GM23338 (cell line): ENCODE measurements at regions not wholly inside any gene's neighbourhood (a gene's known extent, or its start where the extent isn't known, plus 50 kb on each side); places are given as distances from the start of the nearest gene placed in this dataset.

Experiments
- ATAC-seq: fragments of 200-7000 bp; cut with Tn5 transposase; 3 replicates; pipeline ENCODE4 v1.9.1; 2020
- DNase-seq: peaks from one replicate; pipeline ENCODE4 v3.0.0-alpha.2; 2015; ENCODE audit warnings: low spot score
- H2AFZ ChIP-seq: fragments of 200-600 bp; sonication (generic); 2 replicates; pipeline ENCODE4 v1.8.0; 2016; ENCODE audit warnings: antibody characterized with exemption, mild to moderate bottlenecking, moderate library complexity
- H3F3A ChIP-seq: fragments of 200-600 bp; sonication (generic); replicated peaks from 2 replicates; pipeline ENCODE4 v1.8.0; 2017; ENCODE audit warnings: antibody characterized with exemption, mixed run types, low read depth
- H3K27ac ChIP-seq: fragments of 200-600 bp; sonication (generic); 2 replicates; pipeline ENCODE4 v1.6.1; 2016; ENCODE audit warnings: low read depth
- H3K27me3 ChIP-seq: fragments of 200-600 bp; sonication (generic); 2 replicates; pipeline ENCODE4 v1.8.0; 2016; ENCODE audit warnings: mild to moderate bottlenecking, mixed run types, moderate library complexity; ENCODE audit not compliant: insufficient read depth
- H3K36me3 ChIP-seq: fragments of 200-600 bp; sonication (generic); 2 replicates; pipeline ENCODE4 v1.8.0; 2016; ENCODE audit warnings: mild to moderate bottlenecking; ENCODE audit not compliant: insufficient read depth
- H3K4me1 ChIP-seq: fragments of 200-600 bp; sonication (generic); 2 replicates; pipeline ENCODE4 v1.8.0; 2016; ENCODE audit warnings: mild to moderate bottlenecking, moderate library complexity; ENCODE audit not compliant: insufficient read depth
- H3K4me2 ChIP-seq: fragments of 200-600 bp; sonication (generic); 2 replicates; pipeline ENCODE4 v1.7.1; 2017; ENCODE audit warnings: mixed run types
- H3K4me3 ChIP-seq: fragments of 200-600 bp; sonication (generic); 2 replicates; pipeline ENCODE4 v1.6.1; 2016; ENCODE audit warnings: mixed run types
- H3K79me2 ChIP-seq: fragments of 200-600 bp; sonication (generic); replicated peaks from 2 replicates; pipeline ENCODE4 v1.8.0; 2017; ENCODE audit warnings: mild to moderate bottlenecking; ENCODE audit not compliant: insufficient read depth
- H3K9me2 ChIP-seq: fragments of 200-600 bp; sonication (generic); 2 replicates; pipeline ENCODE4 v1.8.0; 2017; ENCODE audit not compliant: insufficient read depth
- H4K20me1 ChIP-seq: fragments of 200-600 bp; sonication (generic); replicated peaks from 2 replicates; pipeline ENCODE4 v1.8.0; 2017; ENCODE audit warnings: mild to moderate bottlenecking; ENCODE audit not compliant: insufficient read depth
- H3K27ac Mint-ChIP-seq: 2 replicates; pipeline ENCODE4 v1.8.0; 2020; ENCODE audit warnings: inconsistent platforms, mild to moderate bottlenecking, moderate library complexity, mixed read lengths
- H3K27me3 Mint-ChIP-seq: 3 replicates; pipeline ENCODE4 v1.8.0; 2022; ENCODE audit warnings: low read depth, mild to moderate bottlenecking, moderate library complexity, mixed read lengths, inconsistent platforms; ENCODE audit not compliant: insufficient read depth, poor library complexity
- H3K36me3 Mint-ChIP-seq: 3 replicates; pipeline ENCODE4 v1.8.0; 2021; ENCODE audit warnings: low read depth, mild to moderate bottlenecking, inconsistent platforms, moderate library complexity, mixed read lengths
- H3K4me1 Mint-ChIP-seq: 3 replicates; pipeline ENCODE4 v1.8.0; 2020; ENCODE audit warnings: mild to moderate bottlenecking, inconsistent platforms, mixed read lengths
- H3K4me3 Mint-ChIP-seq: 3 replicates; pipeline ENCODE4 v1.8.0; 2021; ENCODE audit warnings: moderate library complexity, mild to moderate bottlenecking, inconsistent platforms, mixed read lengths
- H3K9me3 Mint-ChIP-seq: 3 replicates; pipeline ENCODE4 v1.8.0; 2020; ENCODE audit warnings: moderate library complexity, mild to moderate bottlenecking, inconsistent platforms, mixed read lengths
- CREB1 ChIP-seq: fragments of 250-450 bp; sonication (Bioruptor Pico); IDR thresholded peaks from 2 replicates; pipeline ENCODE4 v1.5.0; 2020; ENCODE audit warnings: low read depth, mild to moderate bottlenecking, moderate library complexity
- ETS1 ChIP-seq: IDR thresholded peaks from 2 replicates; pipeline ENCODE4 v1.6.1; 2016; ENCODE audit warnings: antibody characterized with exemption
- EZH2 ChIP-seq: fragments of 200-600 bp; sonication (generic); IDR thresholded peaks from one replicate; pipeline ENCODE4 v1.8.0; 2017; ENCODE audit warnings: antibody characterized with exemption, mild to moderate bottlenecking, low read depth; ENCODE audit not compliant: unreplicated experiment
- EZH2phosphoT487 ChIP-seq: fragments of 200-600 bp; sonication (generic); IDR thresholded peaks from one replicate; pipeline ENCODE4 v1.8.1; 2018; ENCODE audit warnings: antibody characterized with exemption; ENCODE audit not compliant: unreplicated experiment
- NANOG ChIP-seq: IDR thresholded peaks from 2 replicates; pipeline ENCODE4 v1.6.1; 2016; ENCODE audit warnings: antibody characterized with exemption, borderline replicate concordance
- POLR2AphosphoS5 ChIP-seq: IDR thresholded peaks from 2 replicates; pipeline ENCODE4 v1.6.1; 2016; ENCODE audit warnings: antibody characterized with exemption, low read depth
- REST ChIP-seq: IDR thresholded peaks from one replicate; pipeline ENCODE4 v1.6.1; 2018; ENCODE audit warnings: antibody characterized with exemption; ENCODE audit not compliant: unreplicated experiment
- STAT1 ChIP-seq: IDR thresholded peaks from one replicate; pipeline ENCODE4 v1.6.1; 2016; ENCODE audit warnings: antibody characterized with exemption; ENCODE audit not compliant: unreplicated experiment
- ZNF114 ChIP-seq: fragments of 250-450 bp; sonication (Bioruptor Pico); IDR thresholded peaks from 2 replicates; pipeline ENCODE4 v1.5.0; 2020; ENCODE audit warnings: mild to moderate bottlenecking, moderate library complexity
- ZNF331 ChIP-seq: fragments of 250-450 bp; sonication (Bioruptor Pico); IDR thresholded peaks from 2 replicates; pipeline ENCODE4 v1.5.0; 2020; ENCODE audit warnings: low read depth, mild to moderate bottlenecking, moderate library complexity
- ZNF462 ChIP-seq: fragments of 250-450 bp; sonication (Bioruptor Pico); IDR thresholded peaks from 2 replicates; pipeline ENCODE4 v1.5.0; 2020; ENCODE audit warnings: mild to moderate bottlenecking, moderate library complexity

- Mint-ChIP-seq H3K27ac (no peak overlapping the region), H3K36me3 (no peaks in the 10 kb centered on the region), H3K4me3 (no peak overlapping the region), H3K9me3 (no peaks in the 10 kb centered on the region; the same call in 2 of the 3 replicates), H3K27me3 (no peaks in the 10 kb centered on the region), H3K4me1 (peaks cover 6% of the 10 kb centered on the region; the same call in 2 of the 3 replicates)
- Histone ChIP-seq H3K9me2 (no peaks in the 10 kb centered on the region), H3F3A (no peaks in the 10 kb centered on the region), H3K27ac (no peak overlapping the region), H3K36me3 (no peaks in the 10 kb centered on the region), H3K4me3 (no peak overlapping the region), H3K4me2 (no peak overlapping the region), H3K79me2 (no peaks in the 10 kb centered on the region), H3K4me1 (no peaks in the 10 kb centered on the region), H2AFZ (no peak overlapping the region), H4K20me1 (no peaks in the 10 kb centered on the region), H3K27me3 (no peaks in the 10 kb centered on the region)
- no peak for DNase-seq
- no peak for ATAC-seq
- TF ChIP-seq STAT1 (no peak), ETS1 (no peak), REST (no peak), ZNF462 (CRISPR knock-in tag) (no peak), ZNF331 (CRISPR knock-in tag) (no peak), POLR2AphosphoS5 (no peak), EZH2phosphoT487 (no peak), ZNF114 (no peak), CREB1 (CRISPR knock-in tag) (no peak), NANOG (no peak), EZH2 (no peak)
Observed at GRCh38 chr1:219090607-219091006, 83.1 kb upstream of the LYPLAL1 start.
